HG03558 (cell line): ENCODE measurements at regions not wholly inside any gene's neighbourhood (a gene's known extent, or its start where the extent isn't known, plus 50 kb on each side); places are given as distances from the start of the nearest gene placed in this dataset.

Source experiments
- ATAC-seq: cut with Tn5 transposase; IDR thresholded peaks from one replicate; pipeline ENCODE4 v1.9.1; 2021; ENCODE audit warnings: moderate number of reproducible peaks; ENCODE audit not compliant: unreplicated experiment; ENCODE audit errors: extremely low read depth

GRCh38 chr12:61781021-61781581 is 479.1 kb upstream of the USP15 start:
- no peak for ATAC-seq

GRCh38 chr12:61796846-61797245 is 463.4 kb upstream of the USP15 start:
- ATAC-seq, result no peak

GRCh38 chr12:61797266-61797665 is 462.9 kb upstream of the USP15 start:
- ATAC-seq, result no peak

DNA sequence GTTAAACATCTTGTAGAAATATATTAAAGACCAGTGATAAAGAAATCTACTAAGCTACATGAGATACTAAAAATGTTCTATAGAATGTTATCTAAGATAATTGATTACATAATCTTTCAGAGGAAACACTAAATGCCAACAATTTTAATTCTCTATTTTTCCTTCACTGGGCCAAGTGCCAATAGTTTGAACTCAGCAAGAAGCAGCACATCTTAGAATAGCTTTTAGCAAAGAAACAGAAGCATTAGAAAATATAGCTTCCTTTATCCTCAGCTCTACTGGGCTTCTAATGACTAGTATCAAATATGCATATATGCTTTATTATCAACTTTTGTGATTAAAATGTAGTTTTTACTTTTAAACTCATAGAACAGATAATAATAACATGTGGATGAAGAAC is 461.4 kb upstream of the USP15 start:
- ATAC-seq, result no peak

- no peak for ATAC-seq
These were observed 455.9 kb upstream of the USP15 start for GRCh38 chr12:61804301-61804700.

DNA sequence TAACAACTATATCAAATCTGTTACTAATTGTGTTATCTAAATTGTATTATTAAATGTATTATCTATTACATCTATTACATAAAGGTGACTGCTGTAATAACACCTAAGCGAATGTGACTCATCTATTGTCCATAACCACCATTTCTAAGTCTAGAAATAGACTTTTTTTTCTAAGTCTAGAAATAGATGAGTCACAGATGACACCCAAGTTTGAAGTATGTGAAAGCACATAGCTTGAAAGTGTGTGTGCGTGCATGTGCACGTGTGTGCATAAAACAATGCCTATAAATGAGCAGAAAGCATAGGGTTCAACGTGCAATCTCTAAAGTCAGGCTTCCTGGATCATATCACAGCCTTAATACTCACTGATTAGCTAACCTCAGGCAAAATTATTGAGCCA is 451.3 kb upstream of the USP15 start:
- ATAC-seq, result no peak

- no peak for ATAC-seq
These were observed 449.7 kb upstream of the USP15 start for GRCh38 chr12:61810486-61810885.

- no peak for ATAC-seq
These were observed 438.8 kb upstream of the USP15 start for GRCh38 chr12:61821381-61821780.

GRCh38 chr12:61823102-61823501 is 437.1 kb upstream of the USP15 start:
- ATAC-seq, result no peak

- no peak for ATAC-seq
These were observed 413.4 kb upstream of the USP15 start for GRCh38 chr12:61846765-61847164.

DNA sequence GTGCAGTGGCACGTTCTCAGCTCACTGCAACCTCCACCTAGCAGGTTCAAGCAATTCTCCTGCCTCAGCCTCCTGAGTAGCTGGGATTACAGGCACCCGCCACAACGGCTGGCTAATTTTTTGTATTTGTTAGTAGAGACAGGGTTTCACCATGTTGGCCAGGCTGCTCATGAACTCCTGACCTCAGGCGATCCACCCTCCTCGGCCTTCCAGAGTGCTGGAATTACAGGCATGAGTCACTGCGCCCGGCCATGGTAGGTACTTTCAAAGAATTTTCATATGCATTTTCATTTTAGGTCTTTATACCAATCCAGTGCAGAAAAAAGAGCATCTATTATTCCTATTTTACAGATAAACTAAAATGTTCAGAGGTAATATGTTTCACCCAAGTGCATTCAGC is 411.3 kb upstream of the USP15 start:
- ATAC-seq, result no peak

GRCh38 chr12:61853945-61854344 is 406.3 kb upstream of the USP15 start:
- no peak for ATAC-seq

- ATAC-seq, result no peak
These were observed 405.3 kb upstream of the USP15 start for GRCh38 chr12:61854902-61855301.

DNA sequence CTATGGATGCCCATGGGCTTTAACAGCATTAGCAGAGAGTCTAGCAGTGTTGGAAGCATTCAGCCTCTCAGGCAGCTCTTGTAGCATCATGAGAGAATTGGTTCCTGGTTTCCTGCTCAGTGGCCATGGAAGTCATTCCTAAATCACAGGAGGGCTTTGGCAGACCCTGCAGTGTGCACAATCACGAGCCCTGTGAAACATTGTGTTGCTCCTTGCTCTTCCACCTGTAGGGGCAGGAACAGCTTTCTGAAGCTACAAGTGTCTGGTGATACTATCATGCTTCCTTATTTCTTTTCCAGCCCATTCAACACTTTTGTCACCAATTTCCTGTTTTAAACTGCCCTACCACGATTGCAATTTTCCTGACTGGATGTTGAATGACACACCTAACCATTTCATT is 402.2 kb upstream of the USP15 start:
- ATAC-seq, result no peak

GRCh38 chr12:61860451-61860850 is 399.8 kb upstream of the USP15 start:
- no peak for ATAC-seq

DNA sequence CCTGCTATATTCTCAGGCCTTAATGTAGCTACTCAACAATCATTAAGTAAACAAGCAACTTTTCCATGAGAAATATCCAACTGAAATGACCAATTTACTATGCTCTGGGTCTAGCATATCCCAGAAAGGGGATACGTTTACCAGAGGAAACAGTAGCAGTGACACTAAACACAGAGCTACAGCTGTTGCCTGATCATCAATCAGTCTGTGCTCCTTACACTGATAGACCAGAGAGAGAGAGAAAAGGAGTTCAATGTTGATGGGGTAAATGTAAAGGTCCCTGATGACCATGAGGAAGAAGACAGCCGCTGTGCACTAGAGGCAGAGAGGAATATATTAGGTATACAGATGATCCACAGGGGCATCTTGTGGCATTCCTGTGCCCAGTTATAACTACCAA is 397.2 kb upstream of the USP15 start:
- ATAC-seq, result no peak

- ATAC-seq, result no peak
These were observed 396.4 kb upstream of the USP15 start for GRCh38 chr12:61863811-61864210.

DNA sequence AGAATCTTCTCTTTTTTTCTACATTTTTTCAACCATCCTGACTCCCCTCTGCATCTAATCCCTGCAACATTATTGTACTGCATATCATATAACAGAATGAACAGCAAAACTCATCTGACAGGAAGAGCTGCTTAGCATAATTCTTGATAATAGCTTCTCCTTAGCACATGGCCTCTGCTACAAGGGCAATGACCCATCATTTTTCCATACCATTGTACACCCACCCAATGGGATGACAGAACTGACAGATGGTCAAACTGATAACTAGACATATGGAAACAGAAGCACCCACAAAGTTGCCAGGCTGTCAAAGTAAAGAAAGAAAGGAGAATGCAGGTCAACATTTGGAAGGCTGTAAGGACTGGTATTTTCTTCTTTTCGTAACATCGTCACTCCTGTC is 390.4 kb upstream of the USP15 start:
- ATAC-seq, result no peak

DNA sequence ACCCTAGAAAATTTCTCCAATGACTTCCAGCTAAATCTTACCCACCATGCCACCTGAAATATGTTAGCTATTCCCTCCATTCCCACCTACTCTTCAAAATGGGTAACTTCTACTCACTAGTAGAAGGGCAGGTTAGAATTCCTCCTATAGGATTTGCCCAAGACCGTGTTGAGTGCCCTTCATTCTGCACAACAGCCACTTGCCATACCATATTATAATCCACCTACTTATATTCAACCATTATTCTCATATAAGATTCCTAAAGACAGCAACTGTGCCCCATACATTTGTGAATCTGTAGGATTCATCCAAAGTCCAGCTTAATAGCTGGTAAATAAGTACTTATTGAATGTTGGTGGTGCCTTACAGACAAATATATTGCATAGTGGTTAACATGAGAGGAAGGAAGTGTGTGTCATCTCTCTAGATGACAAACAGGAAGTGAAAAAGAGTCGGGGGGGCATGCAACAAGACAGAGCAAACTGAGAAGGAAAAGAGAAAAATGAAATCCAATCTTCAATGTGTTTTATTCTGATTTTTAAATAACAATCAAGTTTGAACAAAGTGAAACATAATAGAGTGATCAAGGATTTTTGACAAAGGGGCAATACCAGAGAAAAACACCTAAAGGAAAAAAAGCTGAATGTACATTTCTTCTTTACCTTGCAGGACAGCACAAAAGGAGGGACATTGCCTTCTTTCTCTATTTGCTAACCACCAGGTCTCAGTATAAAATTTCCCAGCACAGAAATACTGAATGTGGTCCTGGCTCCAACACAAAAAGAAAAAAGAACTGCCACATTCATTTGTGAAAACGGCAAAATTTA is 389.3 kb upstream of the USP15 start:
- ATAC-seq, result no peak

DNA sequence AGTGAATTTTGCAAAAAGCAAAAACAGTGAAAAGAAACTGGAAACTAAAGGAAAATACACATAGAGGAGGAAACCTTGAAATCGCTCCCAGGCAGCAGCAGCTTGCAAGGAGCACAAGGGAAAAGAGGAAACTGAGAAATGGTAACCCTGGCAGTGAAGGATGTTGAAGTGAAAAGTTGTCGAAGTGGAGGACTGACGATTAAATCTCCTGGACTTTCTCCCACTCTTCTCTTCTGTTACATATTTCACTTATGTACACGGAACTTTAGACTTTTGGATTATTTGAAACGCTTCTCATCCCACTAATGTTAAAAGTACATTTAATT is 388.8 kb upstream of the USP15 start:
- no peak for ATAC-seq

DNA sequence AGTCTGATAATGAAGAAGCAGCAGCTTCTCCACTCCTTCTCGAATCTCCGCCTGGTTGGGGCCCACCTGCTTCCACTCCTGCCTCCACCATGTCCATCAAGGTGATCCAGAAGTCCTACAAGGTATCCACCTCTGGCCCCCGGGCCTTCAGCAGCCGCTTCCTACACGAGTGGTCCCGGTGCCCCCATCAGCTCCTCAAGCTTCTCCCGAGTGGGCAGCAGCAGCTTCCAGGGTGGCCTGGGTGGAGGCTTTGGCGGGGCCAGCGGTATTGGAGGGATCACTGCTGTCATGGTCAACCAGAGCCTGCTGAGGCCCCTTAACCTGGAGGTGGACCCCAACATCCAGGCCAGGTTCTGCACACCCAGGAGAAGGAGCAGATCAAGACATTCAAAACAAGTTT is 381.0 kb upstream of the USP15 start:
- ATAC-seq, result no peak

- ATAC-seq, result no peak
These were observed 380.0 kb upstream of the USP15 start for GRCh38 chr12:61880186-61880585.
